Activated CD4-positive, alpha-beta T cell treated with anti-CD3 and anti-CD28 coated beads for 36 hours (primary cell): ENCODE measurements at regions not wholly inside any gene's neighbourhood (a gene's known extent, or its start where the extent isn't known, plus 50 kb on each side); places are given as distances from the start of the nearest gene placed in this dataset.
"Not testable (repeated sequence)": the region's sequence is repeated elsewhere in the genome, so short reads cannot be mapped to it uniquely, and the experiment has no call there.

Experiments
- ATAC-seq: fragments of 200-7000 bp; cut with Tn5 transposase; one replicate; pipeline ENCODE4 v1.10.0; 2021; ENCODE audit warnings: mild to moderate bottlenecking, moderate library complexity
- CTCF ChIA-PET: fragments of 350-600 bp; sonication (Branson Sonifier 250); formaldehyde crosslinking; loops from one replicate; lab custom pipeline; 2021; ENCODE audit warnings: antibody characterized with exemption; lab: Charles Lee
- POLR2A ChIA-PET: fragments of 350-600 bp; sonication (Branson Sonifier 250); formaldehyde crosslinking; loops from one replicate; lab custom pipeline; 2021; ENCODE audit warnings: antibody characterized with exemption, inconsistent platforms; lab: Charles Lee
- DNase-seq: peaks from one replicate; pipeline ENCODE4 v3.0.0-alpha.2; 2020
- H3K27ac Mint-ChIP-seq: one replicate; pipeline ENCODE4 v1.8.0; 2021; ENCODE audit warnings: mixed read lengths
- H3K27me3 Mint-ChIP-seq: one replicate; pipeline ENCODE4 v1.8.0; 2021; ENCODE audit warnings: mixed read lengths
- H3K36me3 Mint-ChIP-seq: one replicate; pipeline ENCODE4 v1.8.0; 2021; ENCODE audit warnings: low read depth, mixed read lengths
- H3K4me1 Mint-ChIP-seq: one replicate; pipeline ENCODE4 v1.8.0; 2021; ENCODE audit warnings: mixed read lengths
- H3K4me3 Mint-ChIP-seq: one replicate; pipeline ENCODE4 v1.8.0; 2021; ENCODE audit warnings: mild to moderate bottlenecking, moderate library complexity, mixed read lengths
- H3K9me3 Mint-ChIP-seq: one replicate; pipeline ENCODE4 v1.8.0; 2021; ENCODE audit warnings: low read depth, mixed read lengths
- intact Hi-C, 2 experiments: fragments of 100-400 bp; cut with DNase I in 1 of 2; cut with micrococcal nuclease in 1 of 2; formaldehyde crosslinking; loops; one replicate each; pipeline versions ENCODE4 v1.14.2 to v1.15.1; 2022 to 2024; cut with DNase I, micrococcal nuclease

- intact Hi-C loops: no loop called here
- Mint-ChIP-seq H3K27me3 (no peaks in the 10 kb centered on the region), H3K9me3 (no peaks in the 10 kb centered on the region), H3K4me1 (no peaks in the 10 kb centered on the region), H3K27ac (no peak overlapping the region), H3K4me3 (no peak overlapping the region), H3K36me3 (no peaks in the 10 kb centered on the region)
- POLR2A ChIA-PET: no interaction called here
- DNase-seq (no peak), ATAC-seq (no peak)
- CTCF ChIA-PET: no interaction called here
Measured at GRCh38 chr3:22724420-22724819, 478.7 kb upstream of the UBE2E2 start.

- CTCF ChIA-PET: no interaction called here
- Mint-ChIP-seq H3K4me3 (no peak overlapping the region), H3K4me1 (no peaks in the 10 kb centered on the region), H3K27me3 (no peaks in the 10 kb centered on the region), H3K27ac (no peak overlapping the region), H3K36me3 (no peaks in the 10 kb centered on the region), H3K9me3 (peaks cover 3% of the 10 kb centered on the region)
- intact Hi-C loops: no loop called here
- ATAC-seq (no peak), DNase-seq (no peak)
- POLR2A ChIA-PET: no interaction called here
Measured at GRCh38 chr3:22728406-22728805, 474.7 kb upstream of the UBE2E2 start.

GRCh38 chr3:22729212-22729611 is 473.9 kb upstream of the UBE2E2 start:
- DNase-seq (no peak), ATAC-seq (no peak)
- Mint-ChIP-seq H3K27ac (no peak overlapping the region), H3K9me3 (peaks cover 3% of the 10 kb centered on the region), H3K36me3 (no peaks in the 10 kb centered on the region), H3K4me3 (no peak overlapping the region), H3K4me1 (no peaks in the 10 kb centered on the region), H3K27me3 (no peaks in the 10 kb centered on the region)
- intact Hi-C loops: no loop called here
- ChIA-PET POLR2A (no interaction called here), CTCF (interaction anchor here (0.7 kb wide), 2 partner anchors 19 to 374 kb away, joined by 3 read pairs; no protein-coding TSS in a partner anchor)

GRCh38 chr3:22729981-22730380 is 473.1 kb upstream of the UBE2E2 start:
- intact Hi-C loops: no loop called here
- no peaks in the 10 kb centered on the region for H3K36me3 Mint-ChIP-seq
- no peak for DNase-seq
- ChIA-PET POLR2A (no interaction called here), CTCF (interaction anchor here (0.7 kb wide), 1 partner anchor 375 kb away, joined by 3 read pairs; no protein-coding TSS in a partner anchor)
- no peaks in the 10 kb centered on the region for H3K4me1 Mint-ChIP-seq
- H3K4me3 Mint-ChIP-seq: no peak overlapping the region
- no peak for ATAC-seq
- H3K9me3 Mint-ChIP-seq: peaks cover 3% of the 10 kb centered on the region
- H3K27ac Mint-ChIP-seq: no peak overlapping the region
- H3K27me3 Mint-ChIP-seq: no peaks in the 10 kb centered on the region

- Mint-ChIP-seq H3K4me3 (no peak overlapping the region), H3K36me3 (no peaks in the 10 kb centered on the region), H3K4me1 (no peaks in the 10 kb centered on the region), H3K27me3 (no peaks in the 10 kb centered on the region), H3K9me3 (peaks cover 3% of the 10 kb centered on the region), H3K27ac (no peak overlapping the region)
- CTCF ChIA-PET: no interaction called here
- POLR2A ChIA-PET: no interaction called here
- intact Hi-C loops: no loop called here
- ATAC-seq: no peak
- no peak for DNase-seq
Measured at GRCh38 chr3:22730701-22731100, 472.4 kb upstream of the UBE2E2 start.

- ChIA-PET POLR2A (no interaction called here), CTCF (no interaction called here)
- no peaks in the 10 kb centered on the region for H3K36me3 Mint-ChIP-seq
- no peak overlapping the region for H3K4me3 Mint-ChIP-seq
- H3K27me3 Mint-ChIP-seq: no peaks in the 10 kb centered on the region
- intact Hi-C loops: no loop called here
- ATAC-seq (no peak), DNase-seq (no peak)
- H3K9me3 Mint-ChIP-seq: peaks cover 3% of the 10 kb centered on the region
- no peaks in the 10 kb centered on the region for H3K4me1 Mint-ChIP-seq
- no peak overlapping the region for H3K27ac Mint-ChIP-seq
Measured at GRCh38 chr3:22731901-22732300, 471.2 kb upstream of the UBE2E2 start.

- ATAC-seq (no peak), DNase-seq (no peak)
- Mint-ChIP-seq H3K4me1 (no peaks in the 10 kb centered on the region), H3K4me3 (no peak overlapping the region), H3K27ac (no peak overlapping the region), H3K27me3 (no peaks in the 10 kb centered on the region), H3K9me3 (peaks cover 3% of the 10 kb centered on the region), H3K36me3 (no peaks in the 10 kb centered on the region)
- intact Hi-C loops: no loop called here
- ChIA-PET CTCF (no interaction called here), POLR2A (no interaction called here)
Measured at GRCh38 chr3:22732641-22733040, 470.5 kb upstream of the UBE2E2 start.

- H3K4me1 Mint-ChIP-seq: no peaks in the 10 kb centered on the region
- ATAC-seq (no peak), DNase-seq (no peak)
- ChIA-PET CTCF (no interaction called here), POLR2A (no interaction called here)
- no peak overlapping the region for H3K27ac Mint-ChIP-seq
- H3K4me3 Mint-ChIP-seq: no peak overlapping the region
- intact Hi-C loops: no loop called here
- no peaks in the 10 kb centered on the region for H3K36me3 Mint-ChIP-seq
- peaks cover 3% of the 10 kb centered on the region for H3K9me3 Mint-ChIP-seq
- H3K27me3 Mint-ChIP-seq: no peaks in the 10 kb centered on the region
Measured at GRCh38 chr3:22734207-22734606, 468.9 kb upstream of the UBE2E2 start.

- CTCF ChIA-PET: no interaction called here
- H3K4me1 Mint-ChIP-seq: no peaks in the 10 kb centered on the region
- no peaks in the 10 kb centered on the region for H3K36me3 Mint-ChIP-seq
- POLR2A ChIA-PET: no interaction called here
- H3K4me3 Mint-ChIP-seq: no peak overlapping the region
- H3K27me3 Mint-ChIP-seq: no peaks in the 10 kb centered on the region
- ATAC-seq: no peak
- H3K9me3 Mint-ChIP-seq: peaks cover 3% of the 10 kb centered on the region
- no peak overlapping the region for H3K27ac Mint-ChIP-seq
- no peak for DNase-seq
- intact Hi-C loops: no loop called here
Measured at GRCh38 chr3:22734756-22735155, 468.4 kb upstream of the UBE2E2 start.

- CTCF ChIA-PET: no interaction called here
- intact Hi-C loops: no loop called here
- no peak for ATAC-seq
Measured at GRCh38 chr3:22735373-22735772, 467.8 kb upstream of the UBE2E2 start.

GRCh38 chr3:22743386-22743785 is 459.7 kb upstream of the UBE2E2 start:
- CTCF ChIA-PET, H3K27ac Mint-ChIP-seq, ATAC-seq, H3K4me1 Mint-ChIP-seq, H3K9me3 Mint-ChIP-seq, H3K4me3 Mint-ChIP-seq, intact Hi-C loops, POLR2A ChIA-PET, H3K36me3 Mint-ChIP-seq, H3K27me3 Mint-ChIP-seq, DNase-seq: not testable (repeated sequence)

More at GRCh38 chr3:22735373-22735772, 467.8 kb upstream of the UBE2E2 start:
- DNase-seq: no peak
- no peaks in the 10 kb centered on the region for H3K4me1 Mint-ChIP-seq
- POLR2A ChIA-PET: no interaction called here
- no peak overlapping the region for H3K4me3 Mint-ChIP-seq
- no peaks in the 10 kb centered on the region for H3K36me3 Mint-ChIP-seq
- H3K27me3 Mint-ChIP-seq: no peaks in the 10 kb centered on the region
- no peak overlapping the region for H3K27ac Mint-ChIP-seq
- H3K9me3 Mint-ChIP-seq: peaks cover 3% of the 10 kb centered on the region

- DNase-seq (no peak), ATAC-seq (no peak)
- Mint-ChIP-seq H3K27me3 (no peaks in the 10 kb centered on the region), H3K4me3 (no peak overlapping the region), H3K36me3 (no peaks in the 10 kb centered on the region), H3K27ac (no peak overlapping the region), H3K9me3 (peaks cover 2% of the 10 kb centered on the region), H3K4me1 (no peaks in the 10 kb centered on the region)
- POLR2A ChIA-PET: no interaction called here
- intact Hi-C loops: no loop called here
- CTCF ChIA-PET: no interaction called here
Measured at GRCh38 chr3:22745321-22745720, 457.8 kb upstream of the UBE2E2 start.

GRCh38 chr3:22746221-22746620 is 456.9 kb upstream of the UBE2E2 start:
- Mint-ChIP-seq H3K4me1 (no peaks in the 10 kb centered on the region), H3K27ac (no peak overlapping the region), H3K4me3 (no peak overlapping the region), H3K27me3 (no peaks in the 10 kb centered on the region), H3K36me3 (no peaks in the 10 kb centered on the region), H3K9me3 (peaks cover 2% of the 10 kb centered on the region)
- no peak for ATAC-seq
- CTCF ChIA-PET: no interaction called here
- POLR2A ChIA-PET: no interaction called here
- intact Hi-C loops: no loop called here
- DNase-seq: no peak
